Memory B cell (primary cell): ENCODE measurements at regions not wholly inside any gene's neighbourhood (a gene's known extent, or its start where the extent isn't known, plus 50 kb on each side); places are given as distances from the start of the nearest gene placed in this dataset.
"Not testable (repeated sequence)": the region's sequence is repeated elsewhere in the genome, so short reads cannot be mapped to it uniquely, and the experiment has no call there.

Experiments
- ATAC-seq: fragments of 150-1000 bp; cut with Tn5 transposase; 2 replicates; pipeline ENCODE4 v1.10.0; 2021; ENCODE audit warnings: low read depth, mild to moderate bottlenecking, moderate library complexity
- DNase-seq, 2 donors: peaks; one replicate each; pipeline ENCODE4 v3.0.0; 2022; ENCODE audit warnings: low spot score in 2 of 2
- H3K27ac Mint-ChIP-seq: one replicate; pipeline ENCODE4 v1.8.0; 2022; ENCODE audit warnings: mild to moderate bottlenecking, moderate library complexity, mixed read lengths
- H3K27me3 Mint-ChIP-seq: one replicate; pipeline ENCODE4 v1.8.0; 2022; ENCODE audit warnings: mixed read lengths
- H3K36me3 Mint-ChIP-seq: one replicate; pipeline ENCODE4 v1.8.0; 2022; ENCODE audit warnings: mild to moderate bottlenecking, mixed read lengths
- H3K4me1 Mint-ChIP-seq: one replicate; pipeline ENCODE4 v1.8.0; 2022; ENCODE audit warnings: mixed read lengths
- H3K4me3 Mint-ChIP-seq: one replicate; pipeline ENCODE4 v1.8.0; 2022; ENCODE audit warnings: mild to moderate bottlenecking, moderate library complexity, mixed read lengths
- H3K9me3 Mint-ChIP-seq: one replicate; pipeline ENCODE4 v1.8.0; 2022; ENCODE audit warnings: mixed read lengths

- DNase-seq (no peak), ATAC-seq (peak; percentile 37)
- Mint-ChIP-seq H3K27me3 (no peaks in the 10 kb centered on the region), H3K27ac (no peak overlapping the region), H3K4me1 (peaks cover 10% of the 10 kb centered on the region), H3K4me3 (no peak overlapping the region), H3K36me3 (no peaks in the 10 kb centered on the region), H3K9me3 (peaks cover 3% of the 10 kb centered on the region)
These were observed 1382.1 kb downstream of the AACS start for GRCh38 chr12:126447346-126447745.

GRCh38 chr12:126451809-126452208 is 1386.6 kb downstream of the AACS start:
- H3K4me3 Mint-ChIP-seq, result no peak overlapping the region
- no peaks in the 10 kb centered on the region for H3K36me3 Mint-ChIP-seq
- H3K27ac Mint-ChIP-seq, result no peak overlapping the region
- H3K4me1 Mint-ChIP-seq, result no peaks in the 10 kb centered on the region
- peaks cover 3% of the 10 kb centered on the region for H3K9me3 Mint-ChIP-seq
- DNase-seq, result no peak
- no peaks in the 10 kb centered on the region for H3K27me3 Mint-ChIP-seq
- no peak for ATAC-seq

DNA sequence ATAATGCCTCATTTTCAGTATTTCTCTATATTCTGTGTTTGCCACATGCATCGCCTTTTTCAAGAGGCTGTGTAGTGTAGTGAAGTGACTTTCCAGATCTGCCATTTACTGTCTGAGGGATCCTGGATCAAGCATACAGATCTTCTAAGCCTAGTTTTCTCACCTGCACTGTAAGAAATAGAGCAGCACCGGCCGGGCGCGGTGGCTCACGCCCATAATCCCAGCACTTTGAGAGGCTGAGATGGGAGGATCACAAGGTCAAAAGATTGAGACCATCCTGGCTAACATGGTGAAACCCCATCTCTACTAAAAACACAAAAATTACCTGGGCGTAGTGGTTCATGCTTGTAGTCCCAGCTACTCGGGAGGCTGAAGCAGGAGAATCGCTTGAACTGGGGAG is 1387.5 kb downstream of the AACS start:
- not testable (repeated sequence) for H3K9me3 Mint-ChIP-seq, ATAC-seq, H3K4me3 Mint-ChIP-seq, DNase-seq, H3K4me1 Mint-ChIP-seq, H3K36me3 Mint-ChIP-seq, H3K27ac Mint-ChIP-seq, H3K27me3 Mint-ChIP-seq

- Mint-ChIP-seq H3K27me3 (no peaks in the 10 kb centered on the region), H3K27ac (no peak overlapping the region), H3K9me3 (no peaks in the 10 kb centered on the region), H3K4me3 (no peak overlapping the region), H3K4me1 (no peaks in the 10 kb centered on the region), H3K36me3 (no peaks in the 10 kb centered on the region)
- ATAC-seq (no peak), DNase-seq (no peak)
These were observed 1389.3 kb downstream of the AACS start for GRCh38 chr12:126454581-126454980.

DNA sequence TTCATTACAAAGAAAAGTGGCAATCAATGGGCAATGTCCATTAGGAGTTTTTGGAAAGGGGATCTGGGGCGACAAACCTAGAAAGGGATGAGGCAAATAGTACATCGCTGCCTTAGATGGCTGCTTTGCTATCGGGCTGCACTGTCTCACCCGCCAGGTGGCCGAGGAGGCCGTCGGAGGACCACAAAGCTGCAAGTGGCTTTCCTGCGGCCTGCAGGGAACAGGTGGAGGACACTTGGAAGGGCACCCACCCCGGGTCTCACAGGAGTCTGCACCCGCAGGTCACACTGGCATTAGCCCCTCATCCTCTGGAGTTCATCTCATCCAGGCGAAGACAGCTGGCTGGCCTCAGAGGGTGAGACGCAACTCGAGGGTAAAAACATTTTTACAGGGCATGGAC is 1392.5 kb downstream of the AACS start:
- no peaks in the 10 kb centered on the region for H3K4me1 Mint-ChIP-seq
- DNase-seq (no peak), ATAC-seq (no peak)
- peaks cover 2% of the 10 kb centered on the region for H3K9me3 Mint-ChIP-seq
- H3K36me3 Mint-ChIP-seq, result no peaks in the 10 kb centered on the region
- H3K27me3 Mint-ChIP-seq, result peaks cover 1% of the 10 kb centered on the region
- no peak overlapping the region for H3K27ac Mint-ChIP-seq
- H3K4me3 Mint-ChIP-seq, result no peak overlapping the region

- ATAC-seq, result no peak
- no peak overlapping the region for H3K4me3 Mint-ChIP-seq
- H3K27ac Mint-ChIP-seq, result no peak overlapping the region
- no peaks in the 10 kb centered on the region for H3K4me1 Mint-ChIP-seq
- DNase-seq, result no peak
- H3K27me3 Mint-ChIP-seq, result peaks cover 1% of the 10 kb centered on the region
- no peaks in the 10 kb centered on the region for H3K36me3 Mint-ChIP-seq
- peaks cover 2% of the 10 kb centered on the region for H3K9me3 Mint-ChIP-seq
These were observed 1398.9 kb downstream of the AACS start for GRCh38 chr12:126464153-126464552.

GRCh38 chr12:126469211-126469610 is 1404.0 kb downstream of the AACS start:
- Mint-ChIP-seq H3K9me3 (peaks cover 2% of the 10 kb centered on the region), H3K27ac (no peak overlapping the region), H3K4me1 (no peaks in the 10 kb centered on the region), H3K4me3 (no peak overlapping the region), H3K36me3 (no peaks in the 10 kb centered on the region), H3K27me3 (no peaks in the 10 kb centered on the region)
- no peak for ATAC-seq
- DNase-seq, result no peak

- H3K27ac Mint-ChIP-seq, result no peak overlapping the region
- H3K9me3 Mint-ChIP-seq, result peaks cover 9% of the 10 kb centered on the region
- no peak for ATAC-seq
- H3K4me3 Mint-ChIP-seq, result no peak overlapping the region
- no peaks in the 10 kb centered on the region for H3K27me3 Mint-ChIP-seq
- DNase-seq, result no peak
- no peaks in the 10 kb centered on the region for H3K36me3 Mint-ChIP-seq
- no peaks in the 10 kb centered on the region for H3K4me1 Mint-ChIP-seq
These were observed 1409.5 kb downstream of the AACS start for GRCh38 chr12:126474703-126475102.

- Mint-ChIP-seq H3K27ac (no peak overlapping the region), H3K9me3 (peaks cover 8% of the 10 kb centered on the region), H3K4me1 (peaks cover 2% of the 10 kb centered on the region), H3K4me3 (no peak overlapping the region), H3K27me3 (no peaks in the 10 kb centered on the region), H3K36me3 (no peaks in the 10 kb centered on the region)
- DNase-seq (no peak), ATAC-seq (no peak)
These were observed 1415.2 kb downstream of the AACS start for GRCh38 chr12:126480451-126480850.

- ATAC-seq, result no peak
- H3K27ac Mint-ChIP-seq, result no peak overlapping the region
- no peak for DNase-seq
- H3K4me1 Mint-ChIP-seq, result peaks cover 2% of the 10 kb centered on the region
- no peaks in the 10 kb centered on the region for H3K36me3 Mint-ChIP-seq
- H3K27me3 Mint-ChIP-seq, result no peaks in the 10 kb centered on the region
- H3K4me3 Mint-ChIP-seq, result no peak overlapping the region
- peaks cover 4% of the 10 kb centered on the region for H3K9me3 Mint-ChIP-seq
These were observed 1416.5 kb downstream of the AACS start for GRCh38 chr12:126481688-126482087.

GRCh38 chr12:126482238-126482889 is 1417.1 kb downstream of the AACS start:
- Mint-ChIP-seq H3K36me3 (no peaks in the 10 kb centered on the region), H3K4me3 (no peak overlapping the region), H3K9me3 (peaks cover 4% of the 10 kb centered on the region), H3K27ac (no peak overlapping the region), H3K4me1 (peaks cover 2% of the 10 kb centered on the region), H3K27me3 (no peaks in the 10 kb centered on the region)
- DNase-seq (no peak), ATAC-seq (no peak)

- ATAC-seq, result no peak
- Mint-ChIP-seq H3K4me1 (peaks cover 2% of the 10 kb centered on the region), H3K4me3 (no peak overlapping the region), H3K9me3 (peaks cover 4% of the 10 kb centered on the region), H3K36me3 (no peaks in the 10 kb centered on the region), H3K27ac (no peak overlapping the region), H3K27me3 (no peaks in the 10 kb centered on the region)
- no peak for DNase-seq
These were observed 1418.2 kb downstream of the AACS start for GRCh38 chr12:126483145-126484068.

GRCh38 chr12:126487431-126487980 is 1422.3 kb downstream of the AACS start:
- DNase-seq, result no peak
- H3K27me3 Mint-ChIP-seq, result no peaks in the 10 kb centered on the region
- no peaks in the 10 kb centered on the region for H3K36me3 Mint-ChIP-seq
- H3K9me3 Mint-ChIP-seq, result peaks cover 9% of the 10 kb centered on the region
- no peak for ATAC-seq
- H3K4me3 Mint-ChIP-seq, result no peak overlapping the region
- H3K27ac Mint-ChIP-seq, result no peak overlapping the region
- H3K4me1 Mint-ChIP-seq, result peaks cover under 1% of the 10 kb centered on the region

DNA sequence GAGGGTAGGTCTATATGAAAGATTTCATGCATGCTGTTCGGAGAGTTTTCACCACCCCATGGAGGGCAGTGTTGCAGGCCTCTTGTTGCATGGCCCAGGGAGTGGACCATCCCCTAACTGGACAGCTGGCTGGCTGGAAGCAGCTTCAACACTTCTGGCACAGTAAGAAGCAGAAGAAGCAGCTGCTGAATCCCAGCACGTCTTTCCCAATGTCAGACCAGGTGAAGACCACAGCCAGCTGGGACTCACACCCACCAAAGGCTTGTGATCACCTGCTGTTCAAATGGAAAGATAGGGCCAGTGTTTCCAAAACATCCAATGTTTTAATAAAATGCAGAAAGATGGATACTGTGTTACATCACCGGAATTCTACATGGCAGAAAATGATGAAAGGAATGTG is 1423.6 kb downstream of the AACS start:
- DNase-seq (no peak), ATAC-seq (no peak)
- H3K4me1 Mint-ChIP-seq, result no peaks in the 10 kb centered on the region
- no peaks in the 10 kb centered on the region for H3K27me3 Mint-ChIP-seq
- H3K36me3 Mint-ChIP-seq, result no peaks in the 10 kb centered on the region
- H3K4me3 Mint-ChIP-seq, result no peak overlapping the region
- peaks cover 9% of the 10 kb centered on the region for H3K9me3 Mint-ChIP-seq
- H3K27ac Mint-ChIP-seq, result no peak overlapping the region
